GM12878 (cell line): ENCODE measurements at regions not wholly inside any gene's neighbourhood (a gene's known extent, or its start where the extent isn't known, plus 50 kb on each side); places are given as distances from the start of the nearest gene placed in this dataset.
A peak's percentile ranks its signal among the peaks of the same experiment; 100 is the strongest.

Experiments used
- BCL11A ChIP-seq: IDR thresholded peaks from 2 replicates; pipeline ENCODE4 v1.6.1; 2011; ENCODE audit warnings: low read depth, low read length
- BMI1 ChIP-seq: fragments of 450-650 bp; IDR thresholded peaks from 2 replicates; pipeline ENCODE4 v1.6.1; 2016; ENCODE audit warnings: mild to moderate bottlenecking, moderate library complexity, borderline replicate concordance
- CHD4 ChIP-seq: fragments of 200-600 bp; sonication (generic); IDR thresholded peaks from 2 replicates; pipeline ENCODE4 v1.6.1; 2016; ENCODE audit warnings: mild to moderate bottlenecking
- E2F8 ChIP-seq: fragments of 450-650 bp; IDR thresholded peaks from 2 replicates; pipeline ENCODE4 v1.6.1; 2018; ENCODE audit warnings: mild to moderate bottlenecking, low read depth, moderate library complexity; ENCODE audit not compliant: partially characterized antibody
- FOXK2 ChIP-seq: fragments of 450-650 bp; IDR thresholded peaks from 2 replicates; pipeline ENCODE4 v1.6.1; 2017; ENCODE audit warnings: mild to moderate bottlenecking, moderate library complexity
- JUNB ChIP-seq: IDR thresholded peaks from 2 replicates; pipeline ENCODE4 v1.6.1; 2016; ENCODE audit warnings: antibody characterized with exemption, mild to moderate bottlenecking
- PBX3 ChIP-seq: IDR thresholded peaks from 2 replicates; pipeline ENCODE4 v1.6.1; 2011; ENCODE audit warnings: mild to moderate bottlenecking, low read depth, low read length, moderate library complexity; ENCODE audit not compliant: insufficient replicate concordance
- RAD51 ChIP-seq: fragments of 450-650 bp; IDR thresholded peaks from 2 replicates; pipeline ENCODE4 v1.6.1; 2016; ENCODE audit warnings: moderate library complexity, mild to moderate bottlenecking, inconsistent platforms
- SIN3A ChIP-seq: IDR thresholded peaks from 2 replicates; pipeline ENCODE4 v1.6.1; 2012; ENCODE audit warnings: low read depth, low read length, improper control_type of control experiment
- SKIL ChIP-seq: fragments of 450-650 bp; IDR thresholded peaks from 2 replicates; pipeline ENCODE4 v1.6.1; 2017; ENCODE audit warnings: mild to moderate bottlenecking, low read depth, inconsistent platforms; ENCODE audit not compliant: poor library complexity, severe bottlenecking
- TAF1 ChIP-seq: IDR thresholded peaks from 2 replicates; pipeline ENCODE4 v1.6.1; 2011; ENCODE audit warnings: mild to moderate bottlenecking, low read depth, low read length, borderline replicate concordance
- TCF7 ChIP-seq: IDR thresholded peaks from 2 replicates; pipeline ENCODE4 v1.6.1; 2014; ENCODE audit warnings: antibody characterized with exemption, borderline replicate concordance
- TF ChIP-seq, protein P1 (sequence below): fragments of 450-650 bp; IDR thresholded peaks from 2 replicates; pipeline ENCODE4 v1.6.1; 2017; ENCODE audit warnings: low read depth, mild to moderate bottlenecking, moderate library complexity
- TF ChIP-seq, protein P2 (sequence below): IDR thresholded peaks from 2 replicates; pipeline ENCODE4 v1.6.1; 2011; ENCODE audit warnings: low read depth, low read length, improper control_type of control experiment, borderline replicate concordance
- TF ChIP-seq, protein P3 (sequence below): fragments of 450-650 bp; IDR thresholded peaks from 2 replicates; pipeline ENCODE4 v1.6.1; 2014; ENCODE audit warnings: mild to moderate bottlenecking
- TF ChIP-seq, protein P4 (sequence below): IDR thresholded peaks from 2 replicates; pipeline ENCODE4 v1.6.1; 2011; ENCODE audit warnings: borderline replicate concordance, low read depth, mild to moderate bottlenecking, moderate library complexity, low read length; ENCODE audit not compliant: insufficient read depth, poor library complexity, severe bottlenecking
- TF ChIP-seq, protein P5 (sequence below): fragments of 450-650 bp; IDR thresholded peaks from 2 replicates; pipeline ENCODE4 v1.6.1; 2016; ENCODE audit warnings: mild to moderate bottlenecking

GRCh38 chr7:30224511-30225062 is 59.8 kb upstream of the ZNRF2 start (continued):
- peak; percentile 50 for TF ChIP-seq PBX3
- peak; percentile 71; the same call in 1 of the 2 replicates for TF ChIP-seq BCL11A
- TF ChIP-seq E2F8: no peak
- TF ChIP-seq SKIL: peak; percentile 89
- TF ChIP-seq FOXK2: no peak
- TF ChIP-seq, protein P1, sequence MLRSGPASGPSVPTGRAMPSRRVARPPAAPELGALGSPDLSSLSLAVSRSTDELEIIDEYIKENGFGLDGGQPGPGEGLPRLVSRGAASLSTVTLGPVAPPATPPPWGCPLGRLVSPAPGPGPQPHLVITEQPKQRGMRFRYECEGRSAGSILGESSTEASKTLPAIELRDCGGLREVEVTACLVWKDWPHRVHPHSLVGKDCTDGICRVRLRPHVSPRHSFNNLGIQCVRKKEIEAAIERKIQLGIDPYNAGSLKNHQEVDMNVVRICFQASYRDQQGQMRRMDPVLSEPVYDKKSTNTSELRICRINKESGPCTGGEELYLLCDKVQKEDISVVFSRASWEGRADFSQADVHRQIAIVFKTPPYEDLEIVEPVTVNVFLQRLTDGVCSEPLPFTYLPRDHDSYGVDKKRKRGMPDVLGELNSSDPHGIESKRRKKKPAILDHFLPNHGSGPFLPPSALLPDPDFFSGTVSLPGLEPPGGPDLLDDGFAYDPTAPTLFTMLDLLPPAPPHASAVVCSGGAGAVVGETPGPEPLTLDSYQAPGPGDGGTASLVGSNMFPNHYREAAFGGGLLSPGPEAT: peak; percentile 85
- TF ChIP-seq, protein P2, sequence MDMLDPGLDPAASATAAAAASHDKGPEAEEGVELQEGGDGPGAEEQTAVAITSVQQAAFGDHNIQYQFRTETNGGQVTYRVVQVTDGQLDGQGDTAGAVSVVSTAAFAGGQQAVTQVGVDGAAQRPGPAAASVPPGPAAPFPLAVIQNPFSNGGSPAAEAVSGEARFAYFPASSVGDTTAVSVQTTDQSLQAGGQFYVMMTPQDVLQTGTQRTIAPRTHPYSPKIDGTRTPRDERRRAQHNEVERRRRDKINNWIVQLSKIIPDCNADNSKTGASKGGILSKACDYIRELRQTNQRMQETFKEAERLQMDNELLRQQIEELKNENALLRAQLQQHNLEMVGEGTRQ: no peak
- TF ChIP-seq, protein P3, sequence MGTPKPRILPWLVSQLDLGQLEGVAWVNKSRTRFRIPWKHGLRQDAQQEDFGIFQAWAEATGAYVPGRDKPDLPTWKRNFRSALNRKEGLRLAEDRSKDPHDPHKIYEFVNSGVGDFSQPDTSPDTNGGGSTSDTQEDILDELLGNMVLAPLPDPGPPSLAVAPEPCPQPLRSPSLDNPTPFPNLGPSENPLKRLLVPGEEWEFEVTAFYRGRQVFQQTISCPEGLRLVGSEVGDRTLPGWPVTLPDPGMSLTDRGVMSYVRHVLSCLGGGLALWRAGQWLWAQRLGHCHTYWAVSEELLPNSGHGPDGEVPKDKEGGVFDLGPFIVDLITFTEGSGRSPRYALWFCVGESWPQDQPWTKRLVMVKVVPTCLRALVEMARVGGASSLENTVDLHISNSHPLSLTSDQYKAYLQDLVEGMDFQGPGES: no peak
- no peak for TF ChIP-seq TAF1
- TF ChIP-seq, protein P4, sequence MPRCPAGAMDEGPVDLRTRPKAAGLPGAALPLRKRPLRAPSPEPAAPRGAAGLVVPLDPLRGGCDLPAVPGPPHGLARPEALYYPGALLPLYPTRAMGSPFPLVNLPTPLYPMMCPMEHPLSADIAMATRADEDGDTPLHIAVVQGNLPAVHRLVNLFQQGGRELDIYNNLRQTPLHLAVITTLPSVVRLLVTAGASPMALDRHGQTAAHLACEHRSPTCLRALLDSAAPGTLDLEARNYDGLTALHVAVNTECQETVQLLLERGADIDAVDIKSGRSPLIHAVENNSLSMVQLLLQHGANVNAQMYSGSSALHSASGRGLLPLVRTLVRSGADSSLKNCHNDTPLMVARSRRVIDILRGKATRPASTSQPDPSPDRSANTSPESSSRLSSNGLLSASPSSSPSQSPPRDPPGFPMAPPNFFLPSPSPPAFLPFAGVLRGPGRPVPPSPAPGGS: peak; percentile 31
- no peak for TF ChIP-seq BMI1
- TF ChIP-seq JUNB: peak; percentile 65
- no peak for TF ChIP-seq SIN3A
- TF ChIP-seq TCF7: peak; percentile 92
- TF ChIP-seq CHD4: no peak
- TF ChIP-seq, protein P5, sequence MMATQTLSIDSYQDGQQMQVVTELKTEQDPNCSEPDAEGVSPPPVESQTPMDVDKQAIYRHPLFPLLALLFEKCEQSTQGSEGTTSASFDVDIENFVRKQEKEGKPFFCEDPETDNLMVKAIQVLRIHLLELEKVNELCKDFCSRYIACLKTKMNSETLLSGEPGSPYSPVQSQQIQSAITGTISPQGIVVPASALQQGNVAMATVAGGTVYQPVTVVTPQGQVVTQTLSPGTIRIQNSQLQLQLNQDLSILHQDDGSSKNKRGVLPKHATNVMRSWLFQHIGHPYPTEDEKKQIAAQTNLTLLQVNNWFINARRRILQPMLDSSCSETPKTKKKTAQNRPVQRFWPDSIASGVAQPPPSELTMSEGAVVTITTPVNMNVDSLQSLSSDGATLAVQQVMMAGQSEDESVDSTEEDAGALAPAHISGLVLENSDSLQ: peak; percentile 91
- TF ChIP-seq RAD51: no peak
